ENCODE measurements at regions not wholly inside any gene's neighbourhood (a gene's known extent, or its start where the extent isn't known, plus 50 kb on each side); places are given as distances from the start of the nearest gene placed in this dataset.
"Not testable (repeated sequence)": the region's sequence is repeated elsewhere in the genome, so short reads cannot be mapped to it uniquely, and the experiment has no call there.

DNA sequence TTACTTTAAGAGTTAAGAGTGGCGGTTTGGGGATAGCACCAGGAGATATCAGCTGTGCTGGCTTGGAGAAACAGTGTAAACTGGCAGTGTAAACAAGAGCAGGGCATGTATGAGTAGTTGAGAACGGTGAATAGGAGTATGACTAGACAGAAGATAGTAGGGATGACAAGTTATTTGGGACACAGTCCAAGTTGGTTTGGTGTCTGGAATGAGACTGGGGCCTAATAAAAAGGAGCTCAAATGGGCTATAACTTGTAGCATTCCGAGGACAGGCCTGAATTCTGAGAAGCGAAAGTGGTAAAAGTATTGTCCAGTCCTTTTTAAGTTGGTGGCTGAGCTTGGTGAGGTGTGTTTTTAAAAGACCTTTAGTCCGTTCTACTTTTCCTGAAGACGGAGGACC, 883.9 kb upstream of the CITED2 start:
- CTCF ChIA-PET (ENCODE audit: low intra/inter-chr PET ratio) = not testable (repeated sequence)

DNA sequence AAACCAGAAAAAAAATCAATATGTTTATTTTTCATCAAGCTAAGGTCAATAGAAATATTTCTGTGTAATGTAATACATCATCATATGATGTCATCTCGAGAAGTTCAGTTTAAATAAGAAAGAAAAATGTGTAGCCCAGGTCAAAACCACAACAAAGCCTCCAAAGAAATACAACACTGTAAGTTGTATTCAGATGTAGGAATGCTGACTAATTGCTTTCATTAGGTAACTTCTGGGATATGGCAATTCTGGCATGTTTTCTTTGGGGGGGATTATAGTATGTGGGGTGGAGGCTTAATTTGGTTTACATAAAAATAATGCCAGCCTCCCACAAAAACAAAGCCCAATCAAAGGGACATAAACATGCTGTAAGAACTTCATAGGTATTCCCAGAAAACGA, 881.8 kb upstream of the CITED2 start:
- Histone ChIP-seq H3K79me2 (ENCODE audit: control insufficient read depth, insufficient read depth, low read length) (0 out of 3 replicates have a peak, but pooled peaks cover 2% of the 10 kb centered on the region), H3K9ac (ENCODE audit: insufficient read depth in 1 of 2, low read depth in 2 of 2, low read length in 2 of 2) (no peak overlapping the region), H3K4me1 (replicated peaks in 1 of 2; ENCODE audit: control insufficient read depth in 2 of 2, insufficient read depth in 2 of 2, low read length in 2 of 2) (peaks cover 0 to 5% of the 10 kb centered on the region in 2 experiments; a peak in 2 of 5 replicates), H3K27me3 (ENCODE audit: control insufficient read depth in 2 of 2, insufficient read depth in 2 of 2, low read length in 2 of 2) (no peaks in the 10 kb centered on the region), H3K36me3 (ENCODE audit: control insufficient read depth, insufficient read depth, low read length) (peaks cover 3% of the 10 kb centered on the region; the same call in 1 of the 3 replicates), H4K20me1 (replicated peaks; ENCODE audit: control insufficient read depth, insufficient read depth, low read length) (no peaks in the 10 kb centered on the region), H3K4me3 (no peak overlapping the region), H2AFZ (ENCODE audit: low read depth, low read length) (no peak overlapping the region), H3K9me3 (replicated peaks; ENCODE audit: control insufficient read depth, insufficient read depth, low read depth, low read length) (no peaks in the 10 kb centered on the region; the same call in 1 of the 2 replicates), H3K27ac (ENCODE audit: extremely low read depth, low read depth, low read length) (no peak overlapping the region), H3K9me1 (ENCODE audit: control insufficient read depth, insufficient read depth, low read length) (no peaks in the 10 kb centered on the region), H3K4me2 (ENCODE audit: insufficient read depth, low read length) (no peak overlapping the region)
- DNase-seq (ENCODE audit: extremely low read depth in 1 of 4, low spot score in 3 of 4) = no peak
- in situ Hi-C loops (cut with MboI) (no loop called here), intact Hi-C loops (cut with micrococcal nuclease) (no loop called here)
- TF ChIP-seq MAFG (tag; conservative IDR thresholded peaks at IDR 0.05) (0 out of 2 replicates have a peak, but pooled peaks have one; percentile 11), MAFF (IDR thresholded peaks at IDR 0.05; ENCODE audit: low read length) (peak; percentile 21; the same call in 1 of the 2 replicates), ZNF316 (IDR thresholded peaks at IDR 0.05) (peak; percentile 32; the same call in 1 of the 2 replicates), GABPA (tag; conservative IDR thresholded peaks at IDR 0.05; ENCODE audit: low read depth) (no peak)
- no peak for FAIRE-seq
- no peak for ATAC-seq
- 57% methylated on average over 2 of the region's 2 CpGs for WGBS (ENCODE audit: insufficient coverage, low coverage, missing lambda C conversion rate)
- no TSS peak for BruUV-seq (replicated peaks)
- POLR2A ChIA-PET = no interaction called here
- CTCF ChIA-PET (ENCODE audit: low intra/inter-chr PET ratio) = no interaction called here

More for the DNA sequence above, 883.9 kb upstream of the CITED2 start:
- H3K4me3 ChIP-seq; H3K9ac ChIP-seq (ENCODE audit: insufficient read depth in 1 of 2, low read depth in 2 of 2, low read length in 2 of 2); H3K36me3 ChIP-seq (ENCODE audit: control insufficient read depth, insufficient read depth, low read length); POLR2A ChIA-PET; in situ Hi-C loops (cut with MboI); H2AFZ ChIP-seq (ENCODE audit: low read depth, low read length); H4K20me1 ChIP-seq (replicated peaks; ENCODE audit: control insufficient read depth, insufficient read depth, low read length); H3K27me3 ChIP-seq (ENCODE audit: control insufficient read depth in 2 of 2, insufficient read depth in 2 of 2, low read length in 2 of 2); H3K4me2 ChIP-seq (ENCODE audit: insufficient read depth, low read length); H3K4me1 ChIP-seq (replicated peaks in 1 of 2; ENCODE audit: control insufficient read depth in 2 of 2, insufficient read depth in 2 of 2, low read length in 2 of 2); H3K79me2 ChIP-seq (ENCODE audit: control insufficient read depth, insufficient read depth, low read length); DNase-seq (ENCODE audit: extremely low read depth in 1 of 4, low spot score in 3 of 4); ATAC-seq; FAIRE-seq; H3K9me1 ChIP-seq (ENCODE audit: control insufficient read depth, insufficient read depth, low read length); BruUV-seq (replicated peaks); intact Hi-C loops (cut with micrococcal nuclease); H3K27ac ChIP-seq (ENCODE audit: extremely low read depth, low read depth, low read length); H3K9me3 ChIP-seq (replicated peaks; ENCODE audit: control insufficient read depth, insufficient read depth, low read depth, low read length): not testable (repeated sequence)
- TF ChIP-seq MAFG (tag; conservative IDR thresholded peaks at IDR 0.05) (peak; percentile 32; the same call in 1 of the 2 replicates), CBFA2T3 (IDR thresholded peaks at IDR 0.05) (0 out of 2 replicates have a peak, but pooled peaks have one; percentile 3), NFIC (IDR thresholded peaks at IDR 0.05) (peak; percentile 49), FOXK2 (conservative IDR thresholded peaks at IDR 0.05 in 1 of 2, IDR thresholded peaks at IDR 0.05 in 1 of 2; ENCODE audit: low read depth in 2 of 2) (peak in 1 of 2 experiments; percentile 70; a peak in 3 of 4 replicates)
- 26% methylated on average over 4 of the region's 6 CpGs for WGBS (ENCODE audit: insufficient coverage, low coverage, missing lambda C conversion rate)

Data from K562 (cell line).